ENCODE measurements at regions not wholly inside any gene's neighbourhood (a gene's known extent, or its start where the extent isn't known, plus 50 kb on each side); places are given as distances from the start of the nearest gene placed in this dataset.

DNA sequence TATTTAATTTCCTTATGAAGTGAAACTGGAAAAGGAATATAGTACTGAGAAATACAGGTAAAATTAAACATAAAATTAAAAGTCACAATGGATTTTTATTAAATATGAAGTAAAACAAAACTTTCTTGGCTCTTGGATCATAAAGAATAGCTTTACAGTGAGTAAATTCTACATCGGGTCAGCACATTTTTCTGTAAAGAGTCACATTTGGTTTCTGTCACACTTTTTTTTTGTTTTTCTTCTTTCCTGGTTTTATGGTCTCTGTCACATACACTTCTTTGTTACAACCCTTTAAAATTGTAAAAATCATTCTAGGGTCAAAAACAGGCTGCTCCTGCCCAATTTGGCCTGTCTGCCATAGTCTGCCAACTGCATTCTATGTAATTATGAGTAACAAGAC lies 254.4 kb upstream of the POU3F2 start:
- Histone ChIP-seq H3K4me1 (ENCODE audit: control insufficient read depth, insufficient read depth, low read length) (no peaks in the 10 kb centered on the region), H3K27ac (ENCODE audit: low read depth, low read length) (no peak overlapping the region), H3K4me3 (ENCODE audit: low read length) (no peak overlapping the region), H3K27me3 (ENCODE audit: control insufficient read depth, insufficient read depth, low read length, poor library complexity, severe bottlenecking) (no peaks in the 10 kb centered on the region), H3K9ac (ENCODE audit: extremely low read depth, low read length, poor library complexity, severe bottlenecking) (no peak overlapping the region), H3K9me3 (ENCODE audit: control insufficient read depth, low read length) (no peaks in the 10 kb centered on the region), H3K36me3 (ENCODE audit: control insufficient read depth, insufficient read depth, low read length) (no peaks in the 10 kb centered on the region)
- TF ChIP-seq, protein P1, sequence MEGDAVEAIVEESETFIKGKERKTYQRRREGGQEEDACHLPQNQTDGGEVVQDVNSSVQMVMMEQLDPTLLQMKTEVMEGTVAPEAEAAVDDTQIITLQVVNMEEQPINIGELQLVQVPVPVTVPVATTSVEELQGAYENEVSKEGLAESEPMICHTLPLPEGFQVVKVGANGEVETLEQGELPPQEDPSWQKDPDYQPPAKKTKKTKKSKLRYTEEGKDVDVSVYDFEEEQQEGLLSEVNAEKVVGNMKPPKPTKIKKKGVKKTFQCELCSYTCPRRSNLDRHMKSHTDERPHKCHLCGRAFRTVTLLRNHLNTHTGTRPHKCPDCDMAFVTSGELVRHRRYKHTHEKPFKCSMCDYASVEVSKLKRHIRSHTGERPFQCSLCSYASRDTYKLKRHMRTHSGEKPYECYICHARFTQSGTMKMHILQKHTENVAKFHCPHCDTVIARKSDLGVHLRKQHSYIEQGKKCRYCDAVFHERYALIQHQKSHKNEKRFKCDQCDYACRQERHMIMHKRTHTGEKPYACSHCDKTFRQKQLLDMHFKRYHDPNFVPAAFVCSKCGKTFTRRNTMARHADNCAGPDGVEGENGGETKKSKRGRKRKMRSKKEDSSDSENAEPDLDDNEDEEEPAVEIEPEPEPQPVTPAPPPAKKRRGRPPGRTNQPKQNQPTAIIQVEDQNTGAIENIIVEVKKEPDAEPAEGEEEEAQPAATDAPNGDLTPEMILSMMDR (conservative IDR thresholded peaks at IDR 0.05) = no peak
- no peak overlapping the region for H3K4me3 Mint-ChIP-seq
- H3K9me3 Mint-ChIP-seq = no peaks in the 10 kb centered on the region
- WGBS, 2 experiments (ENCODE audit: insufficient coverage in 1 of 2, insufficient read length in 1 of 2) = 95 to 100% methylated on average over 1 of the region's 1 CpG
- peaks cover 4% of the 10 kb centered on the region for H3K4me1 Mint-ChIP-seq
- DNase-seq = no peak
- no peaks in the 10 kb centered on the region for H3K36me3 Mint-ChIP-seq (ENCODE audit: low read depth)
- no peaks in the 10 kb centered on the region for H3K27me3 Mint-ChIP-seq (ENCODE audit: insufficient read depth)
- no peak overlapping the region for H3K27ac Mint-ChIP-seq

DNA sequence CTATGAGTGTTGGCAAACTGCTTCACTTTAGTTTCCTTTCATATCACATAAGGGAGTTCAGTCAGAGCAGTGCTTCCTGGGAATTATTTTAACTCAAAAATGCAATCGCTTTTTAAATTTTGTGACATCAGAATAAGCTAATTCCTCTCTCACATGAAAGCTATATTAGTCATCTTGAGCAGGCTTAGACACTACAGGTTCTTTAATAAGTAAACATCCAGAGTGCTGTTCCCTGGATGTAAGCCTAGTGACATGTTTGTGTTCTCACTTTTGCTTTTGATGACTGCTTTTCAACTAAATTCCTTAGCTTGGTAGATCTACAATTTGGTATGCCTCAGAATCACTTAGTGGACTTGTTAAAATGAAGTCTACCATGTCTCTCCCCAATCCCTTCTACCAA lies 252.7 kb upstream of the POU3F2 start:
- H3K9me3 ChIP-seq (ENCODE audit: control insufficient read depth, low read length) = no peaks in the 10 kb centered on the region
- no peak overlapping the region for H3K27ac Mint-ChIP-seq
- H3K27ac ChIP-seq (ENCODE audit: low read depth, low read length) = no peak overlapping the region
- WGBS, 2 experiments (ENCODE audit: insufficient coverage in 1 of 2, insufficient read length in 1 of 2) = 92 to 97% methylated on average over 1 of the region's 1 CpG
- no peak for DNase-seq
- no peaks in the 10 kb centered on the region for H3K36me3 ChIP-seq (ENCODE audit: control insufficient read depth, insufficient read depth, low read length)
- H3K27me3 ChIP-seq (ENCODE audit: control insufficient read depth, insufficient read depth, low read length, poor library complexity, severe bottlenecking) = no peaks in the 10 kb centered on the region
- H3K4me1 ChIP-seq (ENCODE audit: control insufficient read depth, insufficient read depth, low read length) = no peaks in the 10 kb centered on the region
- no peak overlapping the region for H3K4me3 ChIP-seq (ENCODE audit: low read length)
- no peak overlapping the region for H3K9ac ChIP-seq (ENCODE audit: extremely low read depth, low read length, poor library complexity, severe bottlenecking)
- peaks cover 4% of the 10 kb centered on the region for H3K4me1 Mint-ChIP-seq
- TF ChIP-seq, protein P1 (conservative IDR thresholded peaks at IDR 0.05) = no peak
- H3K36me3 Mint-ChIP-seq (ENCODE audit: low read depth) = no peaks in the 10 kb centered on the region
- no peak overlapping the region for H3K4me3 Mint-ChIP-seq
- H3K27me3 Mint-ChIP-seq (ENCODE audit: insufficient read depth) = no peaks in the 10 kb centered on the region
- H3K9me3 Mint-ChIP-seq = no peaks in the 10 kb centered on the region

DNA sequence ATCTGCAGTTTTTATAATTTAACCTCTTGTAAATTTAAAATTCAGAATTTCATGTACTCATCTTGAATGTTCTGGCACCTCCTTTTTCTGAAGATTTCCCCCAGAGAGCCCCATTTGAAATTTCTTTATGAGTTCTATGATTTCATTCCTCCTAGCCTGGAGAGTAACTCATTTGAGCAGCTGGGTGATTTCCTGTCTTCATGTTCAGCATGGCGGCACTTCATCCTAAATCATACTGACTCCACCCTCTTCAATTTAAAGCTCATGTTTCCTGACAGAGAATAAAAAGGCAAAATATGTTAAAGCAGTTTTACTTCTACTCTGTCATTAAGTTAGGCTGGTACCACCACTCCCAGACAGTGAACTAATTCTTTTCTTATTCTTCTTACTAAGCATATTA lies 250.9 kb upstream of the POU3F2 start:
- no peaks in the 10 kb centered on the region for H3K36me3 Mint-ChIP-seq (ENCODE audit: low read depth)
- Histone ChIP-seq H3K27ac (ENCODE audit: low read depth, low read length) (no peak overlapping the region), H3K9me3 (ENCODE audit: control insufficient read depth, low read length) (no peaks in the 10 kb centered on the region), H3K27me3 (ENCODE audit: control insufficient read depth, insufficient read depth, low read length, poor library complexity, severe bottlenecking) (no peaks in the 10 kb centered on the region), H3K4me3 (ENCODE audit: low read length) (no peak overlapping the region), H3K36me3 (ENCODE audit: control insufficient read depth, insufficient read depth, low read length) (no peaks in the 10 kb centered on the region), H3K9ac (ENCODE audit: extremely low read depth, low read length, poor library complexity, severe bottlenecking) (no peak overlapping the region), H3K4me1 (ENCODE audit: control insufficient read depth, insufficient read depth, low read length) (no peaks in the 10 kb centered on the region)
- H3K4me3 Mint-ChIP-seq = no peak overlapping the region
- TF ChIP-seq, protein P1 (conservative IDR thresholded peaks at IDR 0.05) = no peak
- H3K27ac Mint-ChIP-seq = no peak overlapping the region
- H3K9me3 Mint-ChIP-seq = no peaks in the 10 kb centered on the region
- WGBS, 2 experiments (ENCODE audit: insufficient coverage in 1 of 2, insufficient read length in 1 of 2) = 96 to 100% methylated on average over 1 of the region's 1 CpG
- no peaks in the 10 kb centered on the region for H3K27me3 Mint-ChIP-seq (ENCODE audit: insufficient read depth)
- peaks cover 4% of the 10 kb centered on the region for H3K4me1 Mint-ChIP-seq
- no peak for DNase-seq
